ENCODE measurements at regions not wholly inside any gene's neighbourhood (a gene's known extent, or its start where the extent isn't known, plus 50 kb on each side); places are given as distances from the start of the nearest gene placed in this dataset.
"Not testable (repeated sequence)": the region's sequence is repeated elsewhere in the genome, so short reads cannot be mapped to it uniquely, and the experiment has no call there.

GRCh38 chr6:27816906-27817305, 95.3 kb downstream of the OR2B2 start:
- no peaks in the 10 kb centered on the region for H3K9me3 Mint-ChIP-seq
- H3K36me3 Mint-ChIP-seq: no peaks in the 10 kb centered on the region
- peak overlapping the region; percentile 27 for H3K4me3 Mint-ChIP-seq
- H3K27ac Mint-ChIP-seq: no peak overlapping the region
- H3K27me3 Mint-ChIP-seq: no peaks in the 10 kb centered on the region
- no peak for TF ChIP-seq CTCF (conservative IDR thresholded peaks at IDR 0.05)
- peaks cover 19% of the 10 kb centered on the region for H3K4me1 Mint-ChIP-seq (ENCODE audit: unreplicated experiment)
- no peak for DNase-seq (ENCODE audit: extremely low spot score, unreplicated experiment)

DNA sequence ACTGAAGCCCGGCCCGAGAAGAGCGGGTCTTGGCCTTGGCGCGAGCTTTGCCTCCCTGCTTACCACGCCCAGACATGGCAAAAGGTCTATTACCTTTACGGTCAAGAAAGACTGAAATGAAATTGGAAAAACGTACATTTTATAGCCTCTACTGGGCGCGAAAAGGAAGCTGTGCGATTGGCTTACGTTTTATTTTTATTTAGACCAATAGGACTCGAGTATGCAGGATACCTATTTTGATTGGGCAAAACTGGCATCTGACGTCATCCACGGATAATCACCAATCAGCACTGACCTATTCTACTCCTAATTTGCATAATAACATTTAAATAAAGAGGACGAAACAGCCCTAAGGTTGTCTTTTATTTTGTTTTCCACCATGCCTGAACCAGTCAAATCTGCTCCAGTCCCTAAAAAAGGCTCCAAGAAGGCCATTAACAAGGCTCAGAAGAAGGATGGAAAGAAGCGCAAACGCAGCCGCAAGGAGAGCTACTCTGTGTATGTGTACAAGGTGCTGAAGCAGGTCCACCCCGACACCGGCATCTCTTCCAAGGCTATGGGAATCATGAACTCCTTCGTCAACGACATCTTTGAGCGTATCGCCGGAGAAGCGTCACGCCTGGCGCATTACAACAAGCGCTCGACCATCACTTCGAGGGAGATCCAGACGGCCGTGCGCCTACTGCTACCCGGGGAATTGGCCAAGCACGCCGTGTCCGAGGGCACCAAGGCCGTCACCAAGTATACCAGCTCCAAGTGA, 97.4 kb downstream of the OR2B2 start:
- no peak for TF ChIP-seq CTCF (conservative IDR thresholded peaks at IDR 0.05)
- peak overlapping the region; percentile 90 for H3K4me3 Mint-ChIP-seq
- DNase-seq (ENCODE audit: extremely low spot score, unreplicated experiment): no peak
- no peaks in the 10 kb centered on the region for H3K9me3 Mint-ChIP-seq
- peaks cover 32% of the 10 kb centered on the region for H3K4me1 Mint-ChIP-seq (ENCODE audit: unreplicated experiment)
- peak overlapping the region; percentile 97 for H3K27ac Mint-ChIP-seq
- no peaks in the 10 kb centered on the region for H3K27me3 Mint-ChIP-seq
- no peaks in the 10 kb centered on the region for H3K36me3 Mint-ChIP-seq

- Mint-ChIP-seq H3K4me3 (peak overlapping the region; percentile 90), H3K4me1 (ENCODE audit: unreplicated experiment) (peaks cover 34% of the 10 kb centered on the region), H3K27ac (peak overlapping the region; percentile 97)
- not testable (repeated sequence) for H3K9me3 Mint-ChIP-seq; DNase-seq (ENCODE audit: extremely low spot score, unreplicated experiment); H3K36me3 Mint-ChIP-seq; H3K27me3 Mint-ChIP-seq
Observed at GRCh38 chr6:27814415-27814664, 97.9 kb downstream of the OR2B2 start.

DNA sequence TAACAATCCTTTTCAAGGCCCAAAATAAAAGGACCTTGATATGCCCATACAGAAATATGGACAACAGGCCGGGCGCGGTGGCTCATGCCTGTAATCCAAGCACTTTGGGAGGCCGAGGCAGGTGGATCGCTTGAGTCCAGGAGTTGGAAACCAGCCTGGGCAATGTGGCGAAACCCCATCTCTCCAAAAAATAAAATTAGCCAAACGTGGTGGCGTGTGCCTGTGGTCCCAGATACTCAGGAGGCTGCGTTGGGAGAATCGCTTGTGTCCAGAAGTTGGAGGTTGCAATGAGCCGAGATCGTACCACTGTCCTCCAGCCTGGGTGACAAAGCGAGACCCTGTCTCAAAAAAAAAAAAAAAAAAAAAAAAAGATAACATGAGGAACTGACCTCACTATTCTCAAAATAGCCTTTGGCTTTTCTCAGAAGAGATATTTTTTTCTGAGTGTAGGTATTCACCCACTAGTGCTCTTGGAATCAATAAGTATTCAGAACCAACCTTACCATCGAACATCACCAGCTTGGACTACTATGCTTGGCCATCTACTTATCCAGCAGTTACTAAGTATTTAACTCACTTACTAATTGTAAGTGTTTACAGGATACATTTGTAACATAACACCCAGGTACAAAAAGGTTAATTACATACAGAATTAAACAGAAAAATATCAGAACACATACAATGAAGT, 99.2 kb downstream of the OR2B2 start:
- TF ChIP-seq CTCF (conservative IDR thresholded peaks at IDR 0.05): no peak
- peak overlapping the region; percentile 90 for H3K4me3 Mint-ChIP-seq
- DNase-seq (ENCODE audit: extremely low spot score, unreplicated experiment): no peak
- H3K27ac Mint-ChIP-seq: peak overlapping the region; percentile 97
- H3K36me3 Mint-ChIP-seq: no peaks in the 10 kb centered on the region
- no peaks in the 10 kb centered on the region for H3K27me3 Mint-ChIP-seq
- H3K9me3 Mint-ChIP-seq: no peaks in the 10 kb centered on the region
- H3K4me1 Mint-ChIP-seq (ENCODE audit: unreplicated experiment): peaks cover 39% of the 10 kb centered on the region

DNA sequence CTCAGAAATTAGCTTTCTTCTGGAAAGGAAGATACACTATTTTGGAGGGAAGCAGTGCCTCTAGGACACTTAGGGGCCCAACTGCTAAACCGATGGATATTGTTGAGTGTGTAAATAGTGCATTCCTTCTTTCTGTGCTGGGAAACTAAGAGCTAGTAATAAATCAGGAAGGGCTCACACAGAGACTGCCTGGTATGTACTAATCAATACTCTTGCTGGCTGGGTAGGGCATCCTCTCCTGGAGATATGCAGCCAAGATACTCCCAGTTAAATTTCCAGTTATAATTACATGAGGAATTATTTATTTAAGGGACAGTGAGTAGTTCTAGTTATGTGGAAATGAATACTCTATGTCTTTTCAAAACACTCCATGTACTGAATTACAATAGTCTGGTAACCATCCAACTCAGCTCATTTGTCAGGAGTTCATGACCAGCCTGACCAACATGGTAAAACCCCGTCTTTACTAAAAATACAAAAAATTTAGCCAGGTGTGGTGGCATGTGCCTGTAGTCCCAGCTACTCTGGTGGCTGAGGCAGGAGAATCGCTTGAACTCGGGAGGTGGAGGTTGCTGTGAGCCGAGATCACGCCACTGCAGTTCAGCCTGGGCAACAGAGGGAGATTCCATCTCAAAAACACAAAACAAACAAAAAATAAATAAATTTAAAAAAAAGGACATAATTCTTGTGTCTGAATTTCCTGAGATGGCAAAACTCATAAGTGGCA, 100.0 kb downstream of the OR2B2 start:
- Mint-ChIP-seq H3K36me3 (no peaks in the 10 kb centered on the region), H3K4me3 (peak overlapping the region; percentile 67), H3K4me1 (ENCODE audit: unreplicated experiment) (peaks cover 39% of the 10 kb centered on the region), H3K27ac (peak overlapping the region; percentile 71), H3K9me3 (no peaks in the 10 kb centered on the region), H3K27me3 (no peaks in the 10 kb centered on the region)
- DNase-seq (ENCODE audit: extremely low spot score, unreplicated experiment): no peak
- TF ChIP-seq CTCF (conservative IDR thresholded peaks at IDR 0.05): no peak

DNA sequence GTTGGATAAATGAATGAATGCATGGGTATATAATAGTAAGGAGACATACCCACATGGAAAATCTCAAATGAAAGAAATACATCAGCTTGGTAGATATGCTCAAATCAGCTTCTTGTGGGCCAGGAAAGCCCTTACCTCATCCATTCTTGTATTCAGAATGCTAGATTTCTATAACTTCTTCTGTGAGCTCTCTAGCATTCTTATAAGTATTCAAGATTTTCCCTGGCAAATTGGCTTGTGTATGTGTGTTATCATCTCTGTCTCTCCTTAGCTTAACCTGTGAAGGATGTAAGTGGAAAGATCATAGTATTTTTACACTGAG, 100.8 kb downstream of the OR2B2 start:
- Mint-ChIP-seq H3K9me3 (no peaks in the 10 kb centered on the region), H3K36me3 (no peaks in the 10 kb centered on the region), H3K4me3 (peak overlapping the region; percentile 98), H3K4me1 (ENCODE audit: unreplicated experiment) (peaks cover 41% of the 10 kb centered on the region), H3K27ac (peak overlapping the region; percentile 99), H3K27me3 (no peaks in the 10 kb centered on the region)
- no peak for TF ChIP-seq CTCF (conservative IDR thresholded peaks at IDR 0.05)
- DNase-seq (ENCODE audit: extremely low spot score, unreplicated experiment): no peak

Data from type B pancreatic cell (in vitro differentiated cells).